Heart left ventricle (tissue), 16 donors: ENCODE measurements at regions not wholly inside any gene's neighbourhood (a gene's known extent, or its start where the extent isn't known, plus 50 kb on each side); places are given as distances from the start of the nearest gene placed in this dataset.
A peak's percentile ranks its signal among the peaks of the same experiment; 100 is the strongest.

ENCODE experiments used
- ATAC-seq, 4 donors: fragments of 200-7000 bp; cut with Tn5 transposase; one replicate each; pipeline ENCODE4 v1.9.1; 2020 to 2022; ENCODE audit warnings: moderate library complexity in 4 of 4, mild to moderate bottlenecking in 3 of 4, moderate number of reproducible peaks in 1 of 4
- DNase-seq, 5 donors: peaks; one replicate each; pipeline ENCODE4 v3.0.0-alpha.2; 2020
- H3K27ac ChIP-seq, 12 donors: fragments of 200-600 bp; sonication (generic) in 4 of 12; one replicate each; pipeline versions ENCODE4 v1.5.0 to v1.8.0; 2016 to 2022; ENCODE audit warnings: mild to moderate bottlenecking in 2 of 12
- H3K27me3 ChIP-seq, 9 donors: fragments of 200-600 bp; sonication (generic) in 2 of 9; one replicate each; pipeline versions ENCODE4 v1.5.1 to v1.8.0; 2016 to 2022; ENCODE audit warnings: mild to moderate bottlenecking in 3 of 9
- H3K36me3 ChIP-seq, 9 donors: fragments of 200-600 bp; sonication (generic) in 2 of 9; one replicate each; pipeline versions ENCODE4 v1.5.0 to v1.8.0; 2018 to 2022; ENCODE audit warnings: mild to moderate bottlenecking in 2 of 9
- H3K4me1 ChIP-seq, 12 donors: fragments of 200-600 bp; sonication (generic) in 4 of 12; one replicate each; pipeline versions ENCODE4 v1.5.0 to v1.8.0; 2016 to 2022; ENCODE audit warnings: mild to moderate bottlenecking in 3 of 12
- H3K4me3 ChIP-seq, 12 donors: fragments of 200-600 bp; sonication (generic) in 4 of 12; one replicate each; pipeline versions ENCODE4 v1.5.0 to v1.8.0; 2017 to 2022; ENCODE audit warnings: mild to moderate bottlenecking in 9 of 12, moderate library complexity in 4 of 12
- H3K9me3 ChIP-seq, 12 donors: fragments of 200-600 bp; sonication (generic) in 4 of 12; one replicate each; pipeline versions ENCODE4 v1.5.0 to v1.8.0; 2016 to 2022; ENCODE audit warnings: mild to moderate bottlenecking in 1 of 12
- CTCF ChIP-seq, 12 donors: fragments of 200-600 bp; sonication (generic) in 4 of 12; IDR thresholded peaks; one replicate each; pipeline versions ENCODE4 v1.5.0 to v1.8.0; 2018 to 2022; ENCODE audit warnings: antibody characterized with exemption in 12 of 12, mild to moderate bottlenecking in 5 of 12
- POLR2A ChIP-seq, 2 donors: fragments of 450-650 bp; IDR thresholded peaks; one replicate each; pipeline ENCODE4 v1.6.1; 2017; ENCODE audit warnings: antibody characterized with exemption in 2 of 2, mild to moderate bottlenecking in 2 of 2, moderate library complexity in 2 of 2
- WGBS, 4 donors: extraction: QIAGEN DNeasy Blood & Tissue Kit in 2 of 4; methylation state at CpG; one replicate each; pipeline versions ENCODE4 v1.1.5 to v1.1.7; 2013 to 2018; 5-methylcytosine and 5-hydroxymethylcytosine counted together
- intact Hi-C, 10 donors: fragments of 100-400 bp; cut with DNase I; formaldehyde crosslinking; loops; one replicate each; pipeline versions ENCODE4 v1.11.1 to v1.14.2; 2022
- donor health status: ischemic (EF 13 %, LVEDD 7.1; RV severe dilation, severe dysfunction).
- donor health status: healthy with polysubstance abuse.
- donor health status: DM: no; HTN: yes; CAD: no.
- donor health status: DM: no; HTN: no; CAD: no.
- donor health status: ischemic (EF 25% LVEDD 6.9; RV normal size, moderate dysfunction).
- donor health status: ischemic (EF 25% LVEDD 5.7; RV mildly dilated, moderate dysfunction).
- donor health status: healthy.
- donor health status: DM: yes; HTN: yes; CAD: no.
- donor health status: ischemic (EF 35%, LVEDD 5.7; RV mildly dilated, moderate dysfunction).
- donor health status: nonischemic (EF 11% LVEDD 7.7; RV severe dilation, severe dysfunction).
- donor health status: DM: yes; HTN: yes; CAD: no.
- donor health status: PGD.
- donor health status: ischemic (EF 29% LVEDD 5.4; RV normal size, mild dysfunction).
- donor health status: nonischemic (EF 23%, LVEDD 6.1; RV moderate dilation, normal function).

- H3K27me3 ChIP-seq: no peaks in the 10 kb centered on the region
- WGBS, 4 donors: 73 to 100% (median 92%) methylated on average over 2 of the region's 2 CpGs
- no peaks in the 10 kb centered on the region for H3K9me3 ChIP-seq
- ATAC-seq (no peak), DNase-seq (no peak)
- no peak overlapping the region for H3K27ac ChIP-seq
- intact Hi-C loops: loop anchor here in 1 of 10 donors (5.0 kb wide), 1 partner anchor 105 kb away; no protein-coding TSS in a partner anchor
- no peak for TF ChIP-seq CTCF (IDR thresholded peaks at IDR 0.05)
- no peak for TF ChIP-seq POLR2A (IDR thresholded peaks at IDR 0.05)
- no peak overlapping the region for H3K4me3 ChIP-seq
- no peaks in the 10 kb centered on the region for H3K36me3 ChIP-seq
- peaks cover 0 to 5% (median 0%) of the 10 kb centered on the region in 12 donors for H3K4me1 ChIP-seq
Measured at GRCh38 chr3:134302674-134303073, 52.0 kb upstream of the RYK start.

- Histone ChIP-seq H3K9me3 (peaks cover 0 to 8% (median 4%) of the 10 kb centered on the region in 12 donors), H3K4me1 (peaks cover 0 to 5% (median 0%) of the 10 kb centered on the region in 12 donors), H3K27me3 (no peaks in the 10 kb centered on the region), H3K36me3 (no peaks in the 10 kb centered on the region), H3K27ac (no peak overlapping the region), H3K4me3 (no peak overlapping the region)
- WGBS, 4 donors: 84 to 95% (median 93%) methylated on average over 3 of the region's 3 CpGs
- peak in 3 of 4 donors; percentile 65 to 75 (median 72) for ATAC-seq
- peak in 2 of 12 donors; percentile 23 to 30 for TF ChIP-seq CTCF (IDR thresholded peaks at IDR 0.05)
- no peak for TF ChIP-seq POLR2A (IDR thresholded peaks at IDR 0.05)
- intact Hi-C loops: loop anchor here in 1 of 10 donors (2.0 to 5.0 kb wide), 2 partner anchors 88 to 103 kb away; no protein-coding TSS in a partner anchor
- no peak for DNase-seq
Measured at GRCh38 chr3:134300520-134300919, 49.9 kb upstream of the RYK start.
